GM18520 (cell line): ENCODE measurements at regions not wholly inside any gene's neighbourhood (a gene's known extent, or its start where the extent isn't known, plus 50 kb on each side); places are given as distances from the start of the nearest gene placed in this dataset.

Experiments used
- ATAC-seq: cut with Tn5 transposase; IDR thresholded peaks from one replicate; pipeline ENCODE4 v1.9.1; 2021; ENCODE audit not compliant: unreplicated experiment

DNA sequence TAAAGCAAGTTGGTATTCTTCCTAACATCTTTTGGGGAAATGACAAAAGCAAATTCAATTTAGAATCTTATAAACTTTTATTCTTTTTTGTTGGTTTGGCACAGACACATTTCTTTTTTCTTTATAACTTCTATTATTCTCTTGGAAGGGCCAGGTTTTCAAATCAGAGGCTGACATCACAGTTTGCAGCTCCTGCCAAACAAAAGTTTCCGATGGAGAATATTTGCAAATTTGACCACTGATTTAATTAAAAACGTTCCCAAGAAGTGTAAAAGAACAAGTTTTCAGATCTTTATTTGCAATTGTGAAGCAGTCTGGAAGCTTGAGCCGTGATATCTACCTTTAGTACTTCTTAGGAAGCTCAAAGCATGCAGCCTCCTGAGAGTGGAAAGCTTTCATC is 53.8 kb upstream of the CD83 start:
- no peak for ATAC-seq

DNA sequence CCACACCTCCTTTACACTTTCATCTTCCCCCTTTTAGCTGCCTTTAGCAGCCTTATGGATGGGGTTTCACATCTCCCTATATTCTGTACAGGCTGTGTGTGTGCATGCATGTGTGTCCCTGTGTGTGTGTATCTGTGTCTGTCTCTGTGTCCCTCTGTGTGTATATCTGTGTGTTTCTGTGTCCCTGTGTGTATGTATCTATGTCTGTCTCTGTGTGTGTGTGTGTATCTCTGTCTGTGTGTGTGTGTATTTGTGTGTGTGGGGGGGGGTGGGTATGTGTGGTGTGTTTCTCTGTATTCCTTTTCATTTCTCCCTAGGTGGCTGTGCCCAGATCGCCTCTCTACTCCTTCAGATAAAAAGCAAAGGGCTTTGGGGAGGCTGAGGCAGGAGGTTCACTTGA is 52.2 kb upstream of the CD83 start:
- ATAC-seq, result no peak

DNA sequence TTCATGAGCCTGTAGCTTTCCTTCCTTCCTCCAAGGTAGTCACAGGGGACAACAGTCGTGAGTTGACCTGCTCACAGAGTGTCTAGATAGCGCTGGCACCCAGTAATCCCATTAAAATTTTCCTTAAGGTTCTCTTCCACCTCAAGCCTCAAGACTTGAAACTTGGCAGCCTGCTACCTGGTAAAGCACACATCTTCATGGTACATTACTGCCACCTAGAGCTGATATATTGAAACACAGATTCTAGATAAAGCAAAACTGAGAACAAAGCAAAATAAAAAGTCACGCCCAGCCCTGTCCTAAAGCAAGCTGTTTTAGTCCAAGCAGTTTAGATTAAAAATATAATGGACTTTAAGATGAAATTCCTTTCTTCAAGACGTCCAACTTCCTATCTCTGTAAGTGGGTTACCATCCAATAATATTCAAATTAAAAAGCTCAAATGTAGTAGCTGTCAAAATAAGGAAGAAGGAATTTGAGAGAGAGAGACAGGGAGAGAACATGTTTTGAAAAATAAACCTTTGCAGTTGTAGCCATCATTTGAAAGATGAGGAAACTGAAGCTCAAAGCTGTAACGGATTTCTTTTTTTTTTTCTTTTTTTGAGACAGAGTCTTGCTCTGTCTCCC is 50.7 kb upstream of the CD83 start:
- no peak for ATAC-seq

GRCh38 chr6:14067656-14068055 is 49.9 kb upstream of the CD83 start:
- ATAC-seq, result no peak
